Mesothelial cell of epicardium (in vitro differentiated cells): ENCODE measurements at regions not wholly inside any gene's neighbourhood (a gene's known extent, or its start where the extent isn't known, plus 50 kb on each side); places are given as distances from the start of the nearest gene placed in this dataset.

ENCODE experiments used
- DNase-seq, 2 experiments: peaks; one replicate each; pipeline ENCODE4 v3.0.0; 2021; ENCODE audit warnings: low spot score in 2 of 2; ENCODE audit not compliant: unreplicated experiment in 2 of 2
- H3K27ac Mint-ChIP-seq: 2 replicates; pipeline ENCODE4 v1.8.0; 2021; ENCODE audit warnings: mixed read lengths
- H3K27me3 Mint-ChIP-seq: 2 replicates; pipeline ENCODE4 v1.8.0; 2021; ENCODE audit warnings: low read depth, mixed read lengths
- H3K36me3 Mint-ChIP-seq: 2 replicates; pipeline ENCODE4 v1.8.0; 2021; ENCODE audit warnings: mixed read lengths
- H3K4me1 Mint-ChIP-seq: 2 replicates; pipeline ENCODE4 v1.8.0; 2021; ENCODE audit warnings: mixed read lengths
- H3K4me3 Mint-ChIP-seq: 2 replicates; pipeline ENCODE4 v1.8.0; 2021; ENCODE audit warnings: mild to moderate bottlenecking, moderate library complexity, mixed read lengths
- H3K9me3 Mint-ChIP-seq: 2 replicates; pipeline ENCODE4 v1.8.0; 2021; ENCODE audit warnings: mixed read lengths
- CTCF ChIP-seq: fragments of 200-600 bp; sonication (generic); IDR thresholded peaks from one replicate; pipeline ENCODE4 v1.5.0; 2021; ENCODE audit warnings: antibody characterized with exemption; ENCODE audit not compliant: unreplicated experiment

- H3K27me3 Mint-ChIP-seq = no peaks in the 10 kb centered on the region
- H3K27ac Mint-ChIP-seq = peak overlapping the region; percentile 22
- peaks cover 16% of the 10 kb centered on the region for H3K4me1 Mint-ChIP-seq
- peaks cover 2% of the 10 kb centered on the region for H3K9me3 Mint-ChIP-seq
- H3K4me3 Mint-ChIP-seq = no peak overlapping the region
- no peaks in the 10 kb centered on the region for H3K36me3 Mint-ChIP-seq
- TF ChIP-seq CTCF = no peak
- DNase-seq = no peak
These were observed 362.8 kb upstream of the HS6ST1 start for GRCh38 chr2:128681507-128681906.

- TF ChIP-seq CTCF = no peak
- DNase-seq = no peak
- H3K9me3 Mint-ChIP-seq = no peaks in the 10 kb centered on the region
- no peak overlapping the region for H3K27ac Mint-ChIP-seq
- no peak overlapping the region for H3K4me3 Mint-ChIP-seq
- no peaks in the 10 kb centered on the region for H3K27me3 Mint-ChIP-seq
- H3K36me3 Mint-ChIP-seq = no peaks in the 10 kb centered on the region
- peaks cover 16% of the 10 kb centered on the region for H3K4me1 Mint-ChIP-seq
These were observed 363.6 kb upstream of the HS6ST1 start for GRCh38 chr2:128682266-128682665.

- no peaks in the 10 kb centered on the region for H3K9me3 Mint-ChIP-seq
- TF ChIP-seq CTCF = no peak
- H3K4me1 Mint-ChIP-seq = peaks cover 16% of the 10 kb centered on the region
- no peaks in the 10 kb centered on the region for H3K27me3 Mint-ChIP-seq
- no peak overlapping the region for H3K4me3 Mint-ChIP-seq
- H3K27ac Mint-ChIP-seq = no peak overlapping the region
- DNase-seq = no peak
- H3K36me3 Mint-ChIP-seq = no peaks in the 10 kb centered on the region
These were observed 364.1 kb upstream of the HS6ST1 start for GRCh38 chr2:128682729-128683284.

GRCh38 chr2:128684523-128684922 is 365.9 kb upstream of the HS6ST1 start:
- TF ChIP-seq CTCF = no peak
- no peak for DNase-seq
- Mint-ChIP-seq H3K4me1 (peaks cover 16% of the 10 kb centered on the region), H3K4me3 (no peak overlapping the region), H3K27me3 (no peaks in the 10 kb centered on the region), H3K36me3 (no peaks in the 10 kb centered on the region), H3K27ac (no peak overlapping the region), H3K9me3 (no peaks in the 10 kb centered on the region)

GRCh38 chr2:128685841-128686496 is 367.3 kb upstream of the HS6ST1 start:
- Mint-ChIP-seq H3K4me1 (peaks cover 14% of the 10 kb centered on the region), H3K36me3 (no peaks in the 10 kb centered on the region), H3K27me3 (no peaks in the 10 kb centered on the region), H3K4me3 (no peak overlapping the region), H3K9me3 (no peaks in the 10 kb centered on the region), H3K27ac (no peak overlapping the region)
- no peak for TF ChIP-seq CTCF
- DNase-seq = no peak
